ENCODE measurements at regions not wholly inside any gene's neighbourhood (a gene's known extent, or its start where the extent isn't known, plus 50 kb on each side); places are given as distances from the start of the nearest gene placed in this dataset.

- DNase-seq (ENCODE audit: low read depth in 2 of 2), result no peak
Observed at GRCh38 chr9:126152622-126153362, 173.8 kb upstream of the MVB12B start.

- DNase-seq (ENCODE audit: low read depth in 2 of 2), result no peak
Observed at GRCh38 chr9:126153382-126153781, 173.2 kb upstream of the MVB12B start.

- DNase-seq (ENCODE audit: low read depth in 2 of 2), result no peak
Observed at GRCh38 chr9:126154182-126154827, 172.3 kb upstream of the MVB12B start.

GRCh38 chr9:126154869-126155268, 171.8 kb upstream of the MVB12B start:
- no peak for DNase-seq (ENCODE audit: low read depth in 2 of 2)

- DNase-seq (ENCODE audit: low read depth in 2 of 2), result no peak
Observed at GRCh38 chr9:126155756-126156664, 170.6 kb upstream of the MVB12B start.

- DNase-seq (ENCODE audit: low read depth in 2 of 2), result no peak
Observed at GRCh38 chr9:126156898-126157297, 169.7 kb upstream of the MVB12B start.

- DNase-seq (ENCODE audit: low read depth in 2 of 2), result no peak
Observed at GRCh38 chr9:126157423-126157822, 169.2 kb upstream of the MVB12B start.

- no peak for DNase-seq (ENCODE audit: low read depth in 2 of 2)
Observed at GRCh38 chr9:126157826-126158587, 168.6 kb upstream of the MVB12B start.

- no peak for DNase-seq (ENCODE audit: low read depth in 2 of 2)
Observed at GRCh38 chr9:126158588-126159429, 167.8 kb upstream of the MVB12B start.

- DNase-seq (ENCODE audit: low read depth in 2 of 2), result no peak
Observed at GRCh38 chr9:126159430-126160060, 167.1 kb upstream of the MVB12B start.

- no peak for DNase-seq (ENCODE audit: low read depth in 2 of 2)
Observed at GRCh38 chr9:126160067-126160853, 166.4 kb upstream of the MVB12B start.

- DNase-seq (ENCODE audit: low read depth in 2 of 2), result no peak
Observed at GRCh38 chr9:126160854-126161329, 165.7 kb upstream of the MVB12B start.

- no peak for DNase-seq (ENCODE audit: low read depth in 2 of 2)
Observed at GRCh38 chr9:126162611-126163381, 163.8 kb upstream of the MVB12B start.

- no peak for DNase-seq (ENCODE audit: low read depth in 2 of 2)
Observed at GRCh38 chr9:126164796-126165525, 161.7 kb upstream of the MVB12B start.

GRCh38 chr9:126165755-126166154, 160.9 kb upstream of the MVB12B start:
- no peak for DNase-seq (ENCODE audit: low read depth in 2 of 2)

GRCh38 chr9:126166291-126166690, 160.3 kb upstream of the MVB12B start:
- no peak for DNase-seq (ENCODE audit: low read depth in 2 of 2)

GRCh38 chr9:126166866-126167265, 159.8 kb upstream of the MVB12B start:
- no peak for DNase-seq (ENCODE audit: low read depth in 2 of 2)

- DNase-seq (ENCODE audit: low read depth in 2 of 2), result no peak
Observed at GRCh38 chr9:126169736-126170135, 156.9 kb upstream of the MVB12B start.

Data from stimulated activated CD4-positive, alpha-beta T cell treated with anti-CD3 and anti-CD28 coated beads, Interleukin-12 subunit alpha, Interleukin-12 subunit beta, amount 100 ng/mL, for 24 hours (primary cell).